Retina (tissue), 1 donor: ENCODE measurements at regions not wholly inside any gene's neighbourhood (a gene's known extent, or its start where the extent isn't known, plus 50 kb on each side); places are given as distances from the start of the nearest gene placed in this dataset.
"Not testable (repeated sequence)": the region's sequence is repeated elsewhere in the genome, so short reads cannot be mapped to it uniquely, and the experiment has no call there.

Source experiments
- DNase-seq: peaks from one replicate; pipeline ENCODE4 v3.0.0-alpha.2; 2016

DNA sequence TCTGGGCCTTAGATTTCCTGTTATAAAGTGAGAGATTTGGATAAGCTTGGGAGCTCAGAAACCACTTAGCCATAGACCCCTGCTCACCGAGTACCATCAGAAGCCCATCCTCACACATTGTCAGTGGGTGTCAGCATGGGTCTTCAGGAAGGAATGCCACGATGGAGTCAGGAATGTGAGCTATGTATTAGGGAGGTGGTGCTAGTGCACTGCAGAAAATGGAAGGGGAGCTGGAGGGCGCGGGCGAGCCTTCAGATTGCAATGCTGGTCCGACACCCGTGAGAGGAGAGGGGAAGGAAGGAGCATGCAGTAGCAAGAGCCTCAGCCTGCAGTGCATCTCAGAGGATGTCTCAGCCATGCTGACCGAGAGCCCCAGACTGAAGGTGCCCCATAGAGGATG lies 294.5 kb downstream of the FOXL1 start:
- DNase-seq: no peak

DNA sequence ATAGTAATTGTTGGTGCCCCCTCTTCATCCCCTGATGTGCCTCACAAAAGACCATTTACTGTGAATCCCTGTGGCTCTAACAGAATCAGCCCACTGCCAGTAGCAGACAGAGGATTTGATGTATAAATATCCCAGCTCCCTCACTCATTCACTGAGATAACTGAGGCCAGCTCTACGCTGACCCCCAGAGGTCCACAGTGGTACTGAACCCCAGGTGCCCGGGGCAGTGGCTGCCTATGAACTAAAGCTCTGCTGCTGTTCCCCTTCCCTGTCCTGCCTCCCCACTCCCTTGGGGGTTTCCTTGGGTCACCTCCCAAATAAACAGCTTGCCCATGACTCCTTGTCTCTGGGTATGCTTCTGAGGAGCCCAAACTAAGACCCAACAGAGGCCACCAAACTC lies 295.8 kb downstream of the FOXL1 start:
- no peak for DNase-seq

DNA sequence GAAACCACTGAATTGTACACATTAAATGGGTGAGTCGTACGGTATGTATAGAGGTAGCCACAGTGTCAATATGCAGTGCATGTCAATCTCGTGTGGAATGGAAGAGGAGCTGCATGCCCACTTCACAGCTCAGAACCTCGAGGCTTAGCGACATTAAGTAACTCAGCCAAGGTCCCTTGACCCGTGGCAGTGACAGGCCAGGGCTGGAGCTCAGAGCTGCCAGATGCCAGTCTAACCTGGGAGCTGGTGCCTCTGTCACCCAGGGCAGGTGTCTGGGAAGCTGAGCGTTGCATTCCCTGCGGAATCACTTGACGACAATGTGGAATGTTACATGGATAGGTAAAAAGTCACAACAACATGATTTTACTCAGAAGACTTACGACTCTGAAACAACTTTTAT lies 298.1 kb downstream of the FOXL1 start:
- no peak for DNase-seq

DNA sequence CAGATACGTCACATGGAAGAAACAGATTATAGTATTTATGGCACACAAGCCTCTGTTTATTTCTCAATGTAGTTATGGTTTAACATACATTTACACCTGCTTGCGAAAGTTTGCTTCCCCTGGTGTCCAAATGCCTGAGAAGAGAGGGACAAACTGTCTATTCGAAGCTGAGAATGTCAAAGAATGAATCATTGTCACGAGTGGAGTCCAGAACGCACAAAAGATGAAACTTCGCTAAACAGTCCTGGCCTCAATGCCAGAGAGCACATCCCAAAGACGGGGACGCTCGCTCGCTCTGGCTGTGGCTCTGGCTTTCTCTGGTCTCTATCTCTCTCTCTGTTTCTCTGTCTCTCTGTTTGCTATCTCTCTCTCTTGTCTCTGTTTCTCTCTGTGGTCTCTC lies 298.8 kb downstream of the FOXL1 start:
- no peak for DNase-seq

DNA sequence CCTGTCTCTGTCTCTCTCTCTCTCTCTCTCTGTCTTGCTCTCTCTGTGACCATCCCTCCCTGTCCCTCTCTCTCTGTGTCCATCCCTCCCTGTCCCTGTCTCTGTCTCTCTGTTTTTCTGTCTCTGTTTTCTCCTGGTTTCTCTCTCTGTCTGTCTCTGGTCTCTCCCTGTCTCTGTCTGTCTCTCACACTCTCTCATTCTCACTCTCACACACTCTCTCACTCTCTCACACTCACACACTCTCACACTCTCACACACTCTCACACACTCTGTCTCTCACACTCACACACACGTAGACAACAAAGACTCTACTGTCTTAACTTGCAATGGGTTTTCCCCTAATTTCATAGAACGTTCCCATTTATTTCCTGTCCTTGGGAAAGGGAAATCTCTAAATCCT lies 299.5 kb downstream of the FOXL1 start:
- DNase-seq: no peak

DNA sequence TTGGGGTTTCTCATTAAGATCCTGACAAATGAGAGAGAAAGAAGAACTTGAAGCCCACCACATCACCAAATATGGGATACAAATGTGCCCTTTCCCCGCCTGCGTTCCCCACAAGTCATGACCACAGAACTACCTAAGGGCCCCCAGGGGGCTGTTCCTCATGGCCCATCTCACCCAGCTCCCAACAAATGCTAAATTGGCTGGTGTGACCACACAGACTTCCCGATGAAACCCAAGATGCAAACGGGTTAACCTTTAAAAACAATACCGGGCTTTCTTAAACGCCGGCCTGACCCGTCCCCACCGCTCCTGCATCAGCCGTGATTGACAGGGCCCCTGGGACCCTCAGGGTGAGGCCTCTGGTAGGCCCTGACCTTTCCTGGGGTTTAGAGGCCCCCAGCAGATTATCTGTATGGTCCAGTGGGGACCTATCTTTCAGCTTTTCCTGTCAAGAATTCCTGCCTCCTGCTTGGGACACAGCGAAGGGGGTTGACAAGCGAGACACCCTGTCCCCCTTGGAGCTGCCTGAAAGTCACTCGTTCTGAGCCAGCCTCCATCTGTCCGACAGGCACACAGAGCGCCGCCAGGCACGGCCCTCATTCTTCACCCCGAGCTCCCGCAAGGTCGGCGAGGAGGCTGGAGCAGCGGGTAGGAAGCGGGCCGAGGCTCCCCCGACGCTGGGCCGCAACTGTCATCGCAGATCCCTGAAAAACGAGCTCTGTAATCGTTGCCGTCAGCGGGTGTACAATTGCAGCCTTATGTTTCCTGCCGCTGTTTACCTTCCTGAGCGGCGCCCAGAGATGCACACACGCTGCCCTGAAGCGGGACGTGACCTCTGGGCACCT lies 300.1 kb downstream of the FOXL1 start:
- DNase-seq: no peak

DNA sequence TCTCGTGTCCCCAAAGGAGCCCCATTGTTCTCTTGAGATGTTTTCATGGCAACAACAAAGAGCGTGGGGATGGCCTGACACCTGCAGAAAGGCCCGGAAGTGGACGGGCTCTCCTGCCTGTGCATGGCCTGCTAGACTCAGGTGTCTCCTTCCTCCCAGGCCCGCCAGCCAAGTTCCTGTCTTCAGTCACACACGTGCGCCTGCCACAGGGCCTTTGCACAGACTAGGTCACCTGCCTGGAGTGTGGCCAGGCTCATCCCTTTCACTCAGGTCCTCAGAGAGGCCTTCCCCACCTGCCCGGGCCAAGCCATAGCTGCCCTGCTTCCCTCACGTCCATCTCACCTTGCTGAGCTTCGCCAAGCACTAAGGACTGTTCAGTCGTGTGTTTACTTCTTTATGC lies 300.9 kb downstream of the FOXL1 start:
- DNase-seq: no peak

DNA sequence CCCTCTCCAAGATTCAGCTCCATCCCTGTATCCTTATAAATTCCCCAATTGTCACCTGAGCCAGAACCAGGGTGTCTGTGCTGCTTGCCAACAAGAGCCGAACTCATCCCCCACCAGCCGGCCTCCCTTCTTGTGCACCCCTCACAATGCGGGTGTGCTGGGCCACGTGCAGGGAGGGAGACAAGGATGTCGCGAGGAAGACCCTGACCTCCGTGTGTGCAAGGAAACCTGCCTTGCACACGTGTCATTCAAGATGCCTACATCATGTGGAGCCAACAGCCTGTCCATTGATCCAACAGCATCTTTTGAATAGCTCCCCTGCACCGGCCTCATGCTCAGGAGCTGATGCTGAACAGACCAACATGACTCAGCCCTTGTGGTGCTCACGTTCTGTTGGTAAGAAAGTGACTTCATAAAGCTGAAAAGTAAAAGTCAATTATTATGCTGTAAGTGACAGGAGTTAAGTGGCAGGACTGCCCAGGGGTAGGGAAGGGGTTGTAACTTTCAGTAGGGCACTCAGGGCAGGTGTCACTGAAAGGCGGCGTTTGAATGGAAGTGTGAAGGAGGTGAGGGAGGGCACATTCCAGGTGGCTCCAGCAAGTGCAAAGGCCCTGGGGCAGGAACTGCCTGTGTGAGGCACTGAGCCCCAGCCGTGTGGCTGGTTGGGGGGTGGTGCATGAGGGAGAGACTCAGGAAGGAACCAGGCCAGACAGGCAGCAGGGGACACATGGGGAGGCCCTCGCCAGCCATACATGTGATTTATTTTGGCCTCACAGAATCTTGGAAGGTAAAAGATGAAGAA lies 302.2 kb downstream of the FOXL1 start:
- DNase-seq: no peak

DNA sequence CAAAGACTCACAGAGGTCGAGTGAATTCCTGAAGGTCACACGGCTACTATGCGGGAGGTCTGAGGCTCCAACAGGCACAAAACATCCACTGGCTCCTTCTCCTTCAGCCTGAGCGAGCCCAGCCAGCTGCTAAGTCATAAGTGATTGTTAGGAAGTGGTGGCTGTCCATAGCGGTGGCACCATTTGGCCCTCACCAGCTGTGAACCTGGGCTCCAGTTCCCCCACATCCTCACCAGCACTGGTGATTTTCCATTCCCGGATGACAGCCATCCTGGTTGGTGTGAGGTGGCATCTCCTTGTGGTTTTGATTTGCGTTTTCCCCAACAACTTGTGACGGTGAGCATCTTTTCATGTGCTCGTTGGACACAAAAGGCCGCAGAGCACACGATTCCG lies 302.8 kb downstream of the FOXL1 start:
- no peak for DNase-seq

DNA sequence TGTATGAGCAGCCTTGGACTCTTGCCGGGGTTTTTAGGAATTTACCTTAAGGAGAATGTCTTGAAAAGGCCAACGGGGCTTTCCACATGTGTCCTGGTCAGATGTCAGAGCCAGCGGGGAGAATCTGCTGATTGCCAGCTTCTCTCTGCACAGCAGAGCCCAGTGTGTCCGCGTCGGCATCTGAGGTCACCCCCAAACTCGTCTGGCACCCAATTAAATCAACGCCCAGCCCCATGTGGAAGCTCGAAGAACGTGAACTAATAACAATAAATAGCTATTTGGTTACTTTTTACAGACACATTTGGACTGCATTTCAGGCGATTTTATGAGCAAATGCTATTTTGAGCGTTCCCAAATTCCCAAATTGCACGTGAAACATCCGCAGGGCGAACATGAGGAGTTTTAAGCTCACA lies 303.5 kb downstream of the FOXL1 start:
- DNase-seq: no peak

DNA sequence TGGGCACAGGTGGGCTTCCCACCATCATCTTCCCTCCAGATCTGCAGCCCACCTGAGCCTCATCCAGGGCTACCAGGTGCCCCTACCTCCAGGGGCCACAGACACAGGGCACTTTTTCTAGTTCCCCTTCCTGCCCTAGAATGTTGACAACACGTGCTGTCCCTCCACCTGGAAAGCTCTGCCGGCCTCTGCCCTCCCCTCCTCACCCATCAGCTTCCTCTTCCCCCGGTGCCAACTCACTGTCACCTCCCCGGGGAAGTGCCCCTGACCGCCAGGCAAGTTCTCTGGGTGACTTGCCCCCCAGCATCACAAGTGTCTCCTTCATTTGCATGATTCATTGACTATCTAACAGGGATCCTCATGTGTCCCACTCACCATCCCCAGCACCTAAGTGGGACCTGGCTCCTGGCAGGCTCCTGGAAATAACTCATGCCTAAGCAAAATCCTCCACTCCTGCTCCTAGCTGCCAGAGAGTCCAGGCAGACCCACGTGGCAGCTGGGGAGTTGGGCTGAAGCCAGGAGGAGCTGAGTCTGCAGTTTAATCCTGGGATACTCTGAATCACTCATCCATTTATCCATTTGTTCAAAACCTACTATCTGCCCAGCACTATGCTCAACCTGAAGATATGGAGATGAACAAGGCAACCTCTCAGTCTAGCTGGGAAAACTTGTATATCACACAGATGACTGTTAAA lies 304.4 kb downstream of the FOXL1 start:
- DNase-seq: no peak

DNA sequence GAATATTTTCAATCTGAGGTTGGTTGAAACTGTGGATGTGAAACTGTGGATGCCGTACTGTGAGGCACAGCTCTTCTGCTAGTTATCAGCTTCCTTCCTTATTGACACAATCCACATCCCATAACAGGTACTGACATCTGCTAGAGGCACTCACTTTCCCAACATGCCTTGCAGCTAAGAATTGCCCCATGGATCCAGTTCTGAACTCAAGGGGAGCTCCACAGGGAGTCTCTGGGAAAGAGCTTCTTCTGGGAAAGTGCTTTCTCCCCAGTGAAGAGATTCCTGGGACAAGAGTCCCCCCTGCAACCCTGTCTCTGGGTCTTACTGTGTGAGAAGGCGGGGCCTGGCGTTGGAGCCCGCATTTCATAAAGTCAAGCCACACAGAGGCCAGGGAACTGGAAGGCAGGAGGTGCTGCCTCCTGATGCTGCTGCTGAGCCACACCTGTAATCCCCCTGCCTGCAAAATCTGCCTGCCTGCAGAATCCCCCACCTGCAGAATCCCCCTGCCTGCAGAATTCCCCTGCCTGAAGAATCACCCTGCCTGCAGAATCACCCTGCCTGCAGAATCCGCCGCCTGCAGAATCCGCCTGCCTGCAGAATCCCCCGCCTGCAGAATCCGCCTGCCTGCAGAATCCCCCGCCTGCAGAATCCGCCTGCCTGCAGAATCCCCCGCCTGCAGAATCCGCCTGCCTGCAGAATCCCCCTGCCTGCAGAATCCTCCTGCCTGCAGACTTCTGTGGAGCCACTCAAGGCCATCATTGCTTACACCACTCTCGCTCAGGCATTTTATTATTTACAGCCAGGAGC lies 305.4 kb downstream of the FOXL1 start:
- no peak for DNase-seq

DNA sequence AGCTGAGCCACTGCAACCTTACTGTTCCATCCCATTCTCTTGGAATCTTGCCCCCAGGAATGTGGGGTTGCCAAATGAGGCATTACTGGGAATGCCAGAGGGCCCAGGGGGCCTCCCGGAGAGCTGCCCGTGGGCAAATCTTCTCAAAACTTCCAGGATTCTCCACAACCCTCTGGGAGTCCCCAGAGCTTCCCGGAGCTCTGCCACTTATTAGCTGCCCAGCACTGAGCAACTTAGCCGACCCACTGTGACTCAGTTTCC lies 306.0 kb downstream of the FOXL1 start:
- DNase-seq: no peak

DNA sequence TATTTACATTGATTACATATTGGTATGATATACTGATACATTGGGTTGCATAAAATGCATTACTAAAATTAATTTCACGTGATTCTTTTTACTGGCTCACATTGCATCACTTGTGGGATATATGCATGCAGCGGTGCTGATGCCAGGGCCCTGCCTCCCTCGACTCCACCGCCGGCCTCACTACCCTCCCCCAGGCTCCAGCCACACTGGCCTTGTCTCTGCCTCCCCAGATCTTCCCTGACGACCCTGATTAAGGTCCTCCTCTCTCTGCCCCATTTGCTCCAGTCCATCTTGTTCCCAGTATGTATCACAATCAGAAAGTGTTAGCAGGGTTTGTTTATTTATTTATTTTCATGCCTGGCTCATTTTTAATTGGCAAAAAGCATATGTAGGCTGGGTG lies 306.8 kb downstream of the FOXL1 start:
- no peak for DNase-seq

DNA sequence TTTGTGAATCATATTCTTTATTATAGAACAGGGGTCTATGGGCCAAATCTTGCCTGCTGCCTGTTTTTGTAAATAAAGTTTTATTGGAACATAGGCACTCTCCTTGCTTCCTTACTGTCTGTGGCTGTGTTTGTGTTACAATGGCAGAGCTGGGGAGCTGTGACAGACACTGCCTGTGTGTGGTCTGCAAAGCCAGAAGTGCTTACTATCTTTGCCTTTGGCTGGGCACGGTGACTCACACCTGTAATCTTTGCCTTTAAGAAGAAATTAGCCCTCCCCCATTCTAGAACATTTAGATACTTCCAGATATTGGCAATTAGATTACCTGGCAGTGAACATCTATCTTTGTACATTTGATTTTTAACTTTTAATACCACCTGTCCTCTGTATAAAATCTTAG lies 308.3 kb downstream of the FOXL1 start:
- DNase-seq: no peak

DNA sequence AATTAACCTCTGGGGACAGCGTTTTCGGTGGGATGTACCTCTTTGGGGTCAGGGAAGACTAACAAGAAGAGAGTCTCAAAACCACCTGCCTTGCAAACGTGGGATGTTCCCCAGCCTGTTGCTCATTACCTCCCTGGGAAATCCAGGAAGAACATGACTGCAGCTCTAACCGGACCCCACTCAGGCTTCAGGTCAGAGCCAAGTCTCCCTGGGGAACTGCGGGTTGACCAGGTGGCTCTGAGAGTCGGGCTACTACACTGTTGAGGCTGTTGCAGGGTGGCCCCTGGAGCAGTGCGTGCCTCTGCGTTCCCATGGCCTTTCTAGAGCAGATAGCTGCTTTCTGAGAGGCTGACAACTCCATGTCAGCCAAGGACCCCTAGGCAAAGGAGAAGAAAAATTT lies 309.1 kb downstream of the FOXL1 start:
- no peak for DNase-seq

DNA sequence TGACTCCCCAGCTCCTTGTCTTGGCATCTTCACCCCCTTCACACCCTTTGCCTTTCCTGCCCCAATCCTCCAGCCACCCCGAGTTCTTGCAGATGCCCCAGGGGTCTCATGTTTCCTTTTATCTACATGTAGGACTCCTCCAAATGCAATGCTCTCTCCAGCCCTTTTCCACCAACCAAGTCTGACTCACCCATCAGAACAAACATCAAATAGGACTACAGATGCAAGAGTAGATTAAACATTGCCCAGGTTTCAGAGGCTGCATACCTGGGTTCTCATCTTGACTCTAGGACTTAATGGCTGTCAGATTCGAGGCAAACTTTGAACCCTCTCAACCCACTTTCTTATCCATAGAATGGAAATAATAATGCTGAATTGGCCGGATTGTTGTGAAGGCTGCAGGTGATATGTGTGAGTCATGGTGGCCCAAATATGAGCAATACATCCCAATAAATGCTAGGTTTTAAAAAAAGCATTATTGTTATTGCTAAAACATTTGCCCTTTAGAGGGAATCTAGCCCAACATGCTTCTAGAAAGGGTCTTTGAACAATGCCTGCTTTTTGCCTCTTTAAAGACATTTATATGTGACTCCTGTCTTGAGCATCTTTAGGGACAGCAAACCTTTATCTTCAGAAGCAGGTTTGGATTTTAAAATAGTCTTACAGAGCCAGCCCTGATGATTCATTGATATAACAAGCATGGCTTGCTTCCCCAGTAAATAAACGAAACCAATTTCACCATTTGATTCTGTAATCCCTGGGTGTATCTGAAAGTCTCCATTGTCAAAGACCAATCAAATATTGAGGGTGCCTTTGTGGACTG lies 310.1 kb downstream of the FOXL1 start:
- DNase-seq: no peak

DNA sequence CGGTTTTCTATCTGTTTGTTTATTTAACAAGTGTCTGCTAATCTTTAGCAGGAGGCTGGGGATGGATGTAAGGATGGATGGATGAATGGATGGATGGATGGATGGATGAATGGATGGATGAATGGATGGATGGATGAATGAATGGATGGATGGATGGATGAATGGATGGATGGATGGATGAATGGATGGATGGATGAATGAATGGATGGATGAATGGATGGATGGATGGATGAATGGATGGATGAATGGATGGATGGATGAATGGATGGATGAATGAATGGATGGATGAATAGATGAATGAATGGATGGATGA lies 310.7 kb downstream of the FOXL1 start:
- DNase-seq: not testable (repeated sequence)

DNA sequence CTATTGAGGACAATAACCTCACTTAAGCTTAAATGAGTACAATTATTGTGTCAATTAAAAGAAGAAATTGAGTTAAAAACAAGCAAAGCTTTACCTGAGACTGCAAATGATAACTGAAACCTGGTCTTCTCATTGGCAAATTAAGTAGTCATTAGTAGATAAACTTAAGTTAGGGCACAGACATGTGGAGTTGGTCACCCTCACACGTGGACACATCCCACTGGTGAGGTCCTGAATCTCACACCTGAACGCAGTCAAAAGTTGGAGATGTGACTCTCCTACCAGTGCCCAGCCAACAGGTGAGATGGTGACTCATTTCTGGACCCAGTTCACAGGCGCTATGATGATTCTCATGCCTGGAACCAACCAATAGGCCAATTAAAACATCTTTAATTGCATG lies 311.6 kb downstream of the FOXL1 start:
- no peak for DNase-seq

DNA sequence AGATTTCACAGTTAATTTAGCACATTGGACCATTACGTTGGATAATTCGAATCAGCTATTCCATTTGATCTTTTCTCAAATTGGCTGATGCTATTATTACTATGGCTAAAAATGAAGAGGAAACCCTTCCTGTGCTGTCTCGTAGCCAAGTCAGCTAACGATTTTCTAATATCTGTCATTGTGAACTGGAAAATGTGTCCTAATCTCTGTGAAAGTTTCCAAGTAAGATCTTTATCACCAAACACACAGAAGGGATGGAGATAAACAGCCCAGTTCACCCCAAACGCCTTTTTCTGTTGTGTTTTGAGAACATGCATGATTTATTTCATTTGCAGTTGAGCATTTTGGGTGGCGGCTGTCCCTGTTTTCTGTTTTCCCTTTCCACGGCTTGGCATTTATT lies 312.8 kb downstream of the FOXL1 start:
- DNase-seq: no peak

DNA sequence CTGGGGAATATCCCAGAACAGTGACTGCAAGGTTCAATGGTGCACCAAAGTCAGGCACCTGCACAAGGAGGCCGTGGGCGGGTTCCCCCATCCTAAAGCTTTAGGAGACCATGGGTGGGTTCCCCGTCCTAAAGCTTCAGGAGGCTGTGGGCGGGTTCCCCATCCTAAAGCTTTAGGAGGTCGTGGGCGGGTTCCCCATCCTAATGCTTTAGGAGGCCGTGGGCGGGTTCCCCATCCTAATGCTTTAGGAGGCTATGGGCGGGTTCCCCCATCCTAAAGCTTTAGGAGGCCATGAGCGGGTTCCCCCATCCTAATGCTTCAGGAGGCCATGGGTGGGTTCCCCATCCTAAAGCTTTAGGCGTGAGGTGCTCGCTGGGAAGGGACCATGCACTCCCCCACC lies 313.3 kb downstream of the FOXL1 start:
- DNase-seq: no peak

DNA sequence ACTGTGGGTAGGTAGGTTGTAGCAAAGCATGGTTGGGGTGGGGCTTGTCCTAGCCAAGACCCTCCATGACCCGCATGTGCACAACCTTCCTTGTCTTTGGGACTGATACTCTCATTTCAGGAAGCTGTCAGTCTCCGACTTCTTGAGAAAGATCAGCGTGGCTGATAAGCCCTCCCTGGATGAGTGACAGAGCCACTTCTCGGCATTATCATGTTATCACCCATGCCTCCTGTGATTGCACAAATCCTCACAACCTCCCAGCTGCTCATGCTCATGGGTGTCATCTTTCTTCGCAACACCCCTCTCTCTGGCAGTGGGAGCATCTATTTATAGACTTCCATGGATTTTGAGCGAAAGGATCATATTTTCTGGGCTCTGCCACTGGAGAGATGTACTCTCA lies 314.2 kb downstream of the FOXL1 start:
- no peak for DNase-seq

DNA sequence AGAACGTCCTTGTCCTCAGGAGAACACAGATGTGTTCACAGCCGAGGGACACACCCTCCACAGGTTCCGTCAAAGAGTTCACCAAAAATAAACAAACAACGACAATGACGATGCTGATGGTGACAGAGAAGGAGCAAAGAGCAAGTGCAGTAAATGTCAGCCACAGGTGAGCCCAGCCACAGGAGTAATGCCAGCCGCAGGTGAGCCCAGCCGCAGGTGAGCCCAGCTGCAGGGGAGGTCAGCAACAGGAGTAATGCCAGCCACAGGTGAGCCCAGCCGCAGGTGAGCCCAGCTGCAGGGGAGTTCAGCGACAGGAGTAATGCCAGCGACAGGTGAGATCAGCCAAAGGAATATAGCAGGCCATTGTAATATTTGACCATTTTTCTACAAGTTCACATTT lies 315.2 kb downstream of the FOXL1 start:
- DNase-seq: no peak
